HepG2 (cell line): ENCODE measurements at regions not wholly inside any gene's neighbourhood (a gene's known extent, or its start where the extent isn't known, plus 50 kb on each side); places are given as distances from the start of the nearest gene placed in this dataset.

Source experiments
- ATAC-seq: fragments of 200-7000 bp; cut with Tn5 transposase; 3 replicates; pipeline ENCODE4 v1.9.1; 2020; ENCODE audit warnings: mild to moderate bottlenecking, moderate library complexity
- BruUV-seq: library from RNA; stranded (reverse); fragments of 400-500 nt; replicated peaks from 2 replicates; lab custom pipeline; 2021; lab: Mats Ljungman, UMichigan
- CTCF ChIA-PET: fragments of 300-600 bp; formaldehyde crosslinking; extraction: SDS; loops from one replicate; lab custom pipeline; 2021; ENCODE audit warnings: low total read pairs, inconsistent platforms, low intra/inter-chr PET ratio; lab: Yijun Ruan, JAX
- POLR2A ChIA-PET: fragments of 350-600 bp; sonication (Branson Sonifier 250); formaldehyde crosslinking; loops from one replicate; lab custom pipeline; 2020; ENCODE audit warnings: antibody characterized with exemption, inconsistent platforms; lab: Yijun Ruan, JAX
- DNase-seq: peaks from one replicate; pipeline ENCODE4 v3.0.0-alpha.2; 2015; ENCODE audit warnings: low spot score
- FAIRE-seq: peaks from 3 replicates; lab custom pipeline; 2011; peaks lifted over from hg19 to GRCh38; lab: Jason Lieb, UNC
- H2AFZ ChIP-seq: one replicate; pipeline ENCODE4 v1.6.1; 2011; ENCODE audit warnings: low read length, inconsistent platforms
- H3K27ac ChIP-seq: fragments of 300-600 bp; 3 replicates; pipeline ENCODE4 v1.8.0; 2011; ENCODE audit warnings: mixed run types, mild to moderate bottlenecking, mixed read lengths, low read length, inconsistent platforms; ENCODE audit not compliant: insufficient read depth; ENCODE audit errors: extremely low read length
- H3K27me3 ChIP-seq, 2 experiments: fragments of 200-600 bp in 1 of 2; 2 replicates in 1 of 2; 3 replicates in 1 of 2; pipeline versions ENCODE4 v1.6.0 to v1.8.0; 2011; ENCODE audit warnings: low read length in 2 of 2, mild to moderate bottlenecking in 2 of 2, moderate library complexity in 2 of 2, inconsistent platforms in 1 of 2; ENCODE audit not compliant: insufficient read depth in 2 of 2, control insufficient read depth in 1 of 2
- H3K36me3 ChIP-seq, 2 experiments: fragments of 200-600 bp in 1 of 2; replicated peaks in 1 of 2; 2 replicates in 1 of 2; 3 replicates in 1 of 2; pipeline versions ENCODE4 v1.5.1 to v1.8.0; 2011; ENCODE audit warnings: low read length in 2 of 2, inconsistent platforms in 1 of 2; ENCODE audit not compliant: insufficient read depth in 2 of 2, control insufficient read depth in 1 of 2
- H3K4me1 ChIP-seq: 2 replicates; pipeline ENCODE4 v1.5.1; 2012; ENCODE audit warnings: low read length, inconsistent platforms; ENCODE audit not compliant: insufficient read depth
- H3K4me2 ChIP-seq: 2 replicates; pipeline ENCODE4 v1.6.0; 2011; ENCODE audit warnings: low read depth, low read length, inconsistent platforms
- H3K4me3 ChIP-seq, 3 experiments: fragments of 200-600 bp in 1 of 3; sonication (generic), shearing (Covaris generic) in 1 of 3; replicated peaks in 1 of 3; 2 replicates each; pipeline ENCODE4 v1.5.1; 2011 to 2016; ENCODE audit warnings: low read length in 3 of 3, inconsistent platforms in 2 of 3, low read depth in 2 of 3, mild to moderate bottlenecking in 2 of 3, control low read depth in 1 of 3, mixed read lengths in 1 of 3; ENCODE audit not compliant: insufficient read depth in 1 of 3
- H3K79me2 ChIP-seq: one replicate; pipeline ENCODE4 v1.6.1; 2011; ENCODE audit warnings: low read length, inconsistent platforms; ENCODE audit not compliant: insufficient read depth
- H3K9ac ChIP-seq: 2 replicates; pipeline ENCODE4 v1.6.0; 2011; ENCODE audit warnings: mild to moderate bottlenecking, low read depth, low read length, inconsistent platforms; ENCODE audit not compliant: insufficient read depth
- H3K9me3 ChIP-seq: 2 replicates; pipeline ENCODE4 v1.5.1; 2012; ENCODE audit warnings: mild to moderate bottlenecking, low read length
- H4K20me1 ChIP-seq: 2 replicates; pipeline ENCODE4 v1.6.0; 2011; ENCODE audit warnings: inconsistent platforms, mild to moderate bottlenecking, low read length, moderate library complexity; ENCODE audit not compliant: insufficient read depth
- CBX1 ChIP-seq: IDR thresholded peaks from one replicate; pipeline ENCODE4 v1.6.1; 2016; ENCODE audit warnings: antibody characterized with exemption, low read depth
- ESRRA ChIP-seq: sonication (generic); formaldehyde crosslinking; IDR thresholded peaks from 2 replicates; pipeline ENCODE4 v1.5.1; 2020; ENCODE audit warnings: mild to moderate bottlenecking, low read depth, missing genetic modification reagents
- HINFP ChIP-seq: sonication (generic); formaldehyde crosslinking; IDR thresholded peaks from 2 replicates; pipeline ENCODE4 v1.4.0; 2020; ENCODE audit warnings: low read depth, mild to moderate bottlenecking, missing genetic modification reagents
- MAFF ChIP-seq: IDR thresholded peaks from 2 replicates; pipeline ENCODE4 v1.6.1; 2011; ENCODE audit warnings: low read depth, low read length, improper control_type of control experiment
- MAFK ChIP-seq, 2 experiments: IDR thresholded peaks in 1 of 2; conservative IDR thresholded peaks in 1 of 2; 2 replicates each; pipeline ENCODE4 v1.6.1; 2011; ENCODE audit warnings: improper control_type of control experiment in 2 of 2, low read length in 2 of 2
- SMARCC2 ChIP-seq: fragments of 450-650 bp; IDR thresholded peaks from 2 replicates; pipeline ENCODE4 v1.6.1; 2017; ENCODE audit warnings: antibody characterized with exemption, mild to moderate bottlenecking
- ZFP62 ChIP-seq: sonication (generic); formaldehyde crosslinking; IDR thresholded peaks from 2 replicates; pipeline ENCODE4 v1.4.0; 2020; ENCODE audit warnings: missing genetic modification reagents
- ZNF33B ChIP-seq: sonication (generic); formaldehyde crosslinking; IDR thresholded peaks from 2 replicates; pipeline ENCODE4 v1.5.1; 2020; ENCODE audit warnings: mild to moderate bottlenecking, missing genetic modification reagents
- ZNF770 ChIP-seq: sonication (generic); formaldehyde crosslinking; IDR thresholded peaks from 2 replicates; pipeline ENCODE4 v1.5.0; 2020; ENCODE audit warnings: mild to moderate bottlenecking, missing genetic modification reagents
- ZNF781 ChIP-seq: sonication (generic); formaldehyde crosslinking; IDR thresholded peaks from 2 replicates; pipeline ENCODE4 v1.5.1; 2020; ENCODE audit warnings: borderline replicate concordance, mild to moderate bottlenecking, missing genetic modification reagents; ENCODE audit errors: not compliant biosample characterization
- WGBS: methylation state at CpG from one replicate; pipeline ENCODE4 v1.1.6; 2017; ENCODE audit warnings: low lambda C conversion rate; 5-methylcytosine and 5-hydroxymethylcytosine counted together
- in situ Hi-C: cut with HindIII; loops from 2 replicates; pipeline ENCODE4 v1.10.0; 2017; ENCODE audit warnings: low pct_unique_long_range_greater_than_20kb; ENCODE audit not compliant: extremely low pct_ligation_motif_present
- intact Hi-C: fragments of 100-400 bp; cut with micrococcal nuclease; formaldehyde crosslinking; loops from one replicate; pipeline ENCODE4 v1.10.0; 2022; ENCODE audit not compliant: unreplicated experiment

- TF ChIP-seq HINFP (CRISPR knock-in tag) (no peak), ESRRA (no peak), ZFP62 (CRISPR knock-in tag) (no peak), ZNF781 (CRISPR knock-in tag) (no peak), SMARCC2 (no peak), ZNF33B (CRISPR knock-in tag) (no peak), ZNF770 (CRISPR knock-in tag) (no peak)
Observed at GRCh38 chr4:114187592-114187991, 208.1 kb upstream of the ARSJ start (continued).

GRCh38 chr4:114191496-114191895, 212.0 kb upstream of the ARSJ start:
- Histone ChIP-seq H3K9ac (no peak overlapping the region), H3K4me1 (no peaks in the 10 kb centered on the region), H3K4me2 (no peak overlapping the region), H3K36me3 (no peaks in the 10 kb centered on the region)
- TF ChIP-seq MAFK (conservative IDR thresholded peaks at IDR 0.05 in 1 of 2, IDR thresholded peaks at IDR 0.05 in 1 of 2; ENCODE audit: low read length in 2 of 2) (peak; percentile 33 to 73; a peak in 2 of 4 replicates), CBX1 (no peak), MAFF (peak; percentile 48; the same call in 1 of the 2 replicates)
- TF ChIP-seq, all 625 proteins: peak for 2
- in situ Hi-C loops: no loop called here
- H3K27ac ChIP-seq: no peak overlapping the region
- no TSS peak for BruUV-seq
- intact Hi-C loops: no loop called here
- no peaks in the 10 kb centered on the region for H3K79me2 ChIP-seq
- POLR2A ChIA-PET: no interaction called here
- no peaks in the 10 kb centered on the region for H3K9me3 ChIP-seq
- no peaks in the 10 kb centered on the region for H3K27me3 ChIP-seq
- no peak for FAIRE-seq
- no peaks in the 10 kb centered on the region for H4K20me1 ChIP-seq
- WGBS: 0% methylated on average over 1 of the region's 1 CpG
- DNase-seq: no peak
- CTCF ChIA-PET: no interaction called here
- H3K4me3 ChIP-seq: no peak overlapping the region
- no peak for ATAC-seq
- H2AFZ ChIP-seq: no peak overlapping the region
